ENCODE measurements at regions not wholly inside any gene's neighbourhood (a gene's known extent, or its start where the extent isn't known, plus 50 kb on each side); places are given as distances from the start of the nearest gene placed in this dataset.

DNA sequence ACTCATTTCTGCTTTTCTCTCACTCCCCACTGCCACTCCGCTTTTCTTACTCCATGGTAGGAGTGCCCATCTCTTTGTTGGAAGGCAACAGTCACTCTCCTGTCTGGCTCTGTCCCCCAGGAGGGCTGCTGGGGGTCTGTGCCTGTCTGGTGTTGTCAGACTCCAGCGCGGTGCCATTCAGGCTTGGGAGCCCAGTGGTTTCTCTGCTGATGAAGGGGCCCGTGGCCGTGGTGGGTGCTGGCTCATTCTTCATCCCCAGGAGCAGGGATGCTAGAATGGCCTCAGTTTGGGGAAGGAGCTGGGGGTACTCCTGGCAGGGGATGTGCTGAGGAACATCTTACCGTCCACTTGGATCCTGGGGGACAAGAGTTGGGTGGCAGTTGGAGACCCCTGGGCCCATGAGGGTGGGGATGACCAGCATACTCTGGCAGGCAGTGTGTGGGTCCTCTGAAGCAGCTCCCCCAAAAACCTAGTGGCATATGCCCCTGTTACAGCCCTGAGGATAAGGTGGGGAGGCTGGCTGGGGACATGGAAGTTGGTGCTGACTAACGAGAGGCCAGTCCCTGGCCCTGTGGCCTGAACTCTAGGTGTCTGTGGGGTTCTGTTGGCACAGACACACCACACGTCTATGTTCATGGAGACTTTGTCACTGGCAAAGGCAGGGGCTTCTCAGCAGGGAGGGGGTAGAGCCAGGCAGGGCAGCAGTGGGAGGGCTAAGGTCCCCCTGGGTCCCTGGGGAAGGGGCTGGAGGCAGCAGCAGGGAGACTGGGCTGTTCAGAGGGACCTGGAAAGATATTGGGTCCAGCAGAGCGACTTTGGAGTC, 102.8 kb upstream of the RET start:
- no peak for DNase-seq

GRCh38 chr10:42974693-42975002, 102.2 kb upstream of the RET start:
- DNase-seq: no peak

GRCh38 chr10:42975005-42975493, 101.8 kb upstream of the RET start:
- no peak for DNase-seq

DNA sequence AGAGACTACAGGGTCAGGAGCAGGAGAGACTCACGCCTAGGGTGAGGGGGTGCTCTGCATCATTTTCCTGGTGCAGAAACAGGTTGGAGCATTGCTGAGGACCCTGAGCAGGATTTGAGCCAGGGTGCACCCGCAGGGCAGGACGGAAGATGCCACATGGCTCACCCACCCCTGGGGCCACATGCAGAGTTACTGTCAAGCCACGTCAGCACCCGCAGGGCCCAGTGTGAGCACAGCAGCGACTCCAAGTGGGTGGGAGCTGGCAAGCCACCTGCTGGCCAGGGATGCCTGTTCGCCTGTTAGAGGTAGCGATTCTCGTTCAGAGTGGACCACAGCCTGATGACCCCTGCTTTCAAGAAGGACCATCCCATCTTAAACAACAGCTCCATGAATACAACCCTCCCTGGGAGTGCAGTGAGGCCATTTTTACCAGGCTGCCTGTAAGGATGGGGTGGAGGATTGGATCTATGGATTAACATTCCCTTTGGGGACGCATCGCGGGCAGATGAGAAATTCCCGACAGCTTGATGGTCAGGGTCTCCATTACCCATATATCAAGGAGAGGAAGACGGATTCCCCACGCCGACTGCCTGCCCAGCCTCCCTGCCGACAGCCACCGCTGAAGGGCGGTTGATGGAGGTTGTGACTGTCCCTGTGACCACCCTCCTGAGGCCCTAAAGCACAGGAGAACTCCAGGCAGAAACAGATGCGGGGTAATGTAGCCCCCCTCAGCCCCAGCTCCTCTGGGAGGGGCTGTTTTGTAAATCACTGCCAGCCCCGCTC, 101.1 kb upstream of the RET start:
- DNase-seq: no peak

DNA sequence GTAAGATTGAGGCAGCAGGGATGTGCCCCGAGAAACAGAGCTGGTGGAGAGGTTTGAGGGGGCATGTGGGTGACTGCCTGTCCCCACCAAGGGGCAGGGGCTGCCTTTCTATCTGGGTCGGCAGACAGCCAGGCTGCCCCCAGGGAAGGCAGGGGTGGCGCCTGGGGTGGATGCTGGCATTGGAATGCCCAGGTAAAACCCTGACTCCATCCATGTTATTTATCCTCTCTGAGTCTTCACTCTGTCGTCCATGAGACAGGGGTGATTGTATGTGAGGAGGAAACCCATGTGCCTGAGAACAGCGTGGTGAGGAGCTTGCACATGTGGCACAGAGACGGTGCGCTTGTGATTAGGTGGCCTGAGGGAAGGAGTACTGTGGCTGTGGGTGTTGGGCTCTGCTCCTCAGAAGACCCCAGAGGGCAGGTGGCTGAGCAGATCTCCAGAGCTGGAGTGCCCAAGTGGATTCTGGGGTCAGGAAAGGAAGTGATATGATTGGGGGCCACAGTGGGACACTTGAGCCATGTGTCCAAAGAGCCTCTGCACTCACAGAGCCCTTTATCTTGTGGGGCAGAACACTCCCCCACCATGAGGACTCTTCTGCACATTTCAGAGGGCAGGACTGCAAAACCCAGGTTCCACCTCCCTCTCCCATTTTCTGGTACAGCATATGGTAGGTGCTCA, 100.4 kb upstream of the RET start:
- no peak for DNase-seq

- DNase-seq: no peak
Measured at GRCh38 chr10:42977032-42977416, 99.8 kb upstream of the RET start.

GRCh38 chr10:42979181-42979580, 97.7 kb upstream of the RET start:
- no peak for DNase-seq

GRCh38 chr10:42979721-42980467, 97.0 kb upstream of the RET start:
- no peak for DNase-seq

- DNase-seq: no peak
Measured at GRCh38 chr10:42980553-42981357, 96.1 kb upstream of the RET start.

GRCh38 chr10:42981358-42982236, 95.3 kb upstream of the RET start:
- DNase-seq: no peak

DNA sequence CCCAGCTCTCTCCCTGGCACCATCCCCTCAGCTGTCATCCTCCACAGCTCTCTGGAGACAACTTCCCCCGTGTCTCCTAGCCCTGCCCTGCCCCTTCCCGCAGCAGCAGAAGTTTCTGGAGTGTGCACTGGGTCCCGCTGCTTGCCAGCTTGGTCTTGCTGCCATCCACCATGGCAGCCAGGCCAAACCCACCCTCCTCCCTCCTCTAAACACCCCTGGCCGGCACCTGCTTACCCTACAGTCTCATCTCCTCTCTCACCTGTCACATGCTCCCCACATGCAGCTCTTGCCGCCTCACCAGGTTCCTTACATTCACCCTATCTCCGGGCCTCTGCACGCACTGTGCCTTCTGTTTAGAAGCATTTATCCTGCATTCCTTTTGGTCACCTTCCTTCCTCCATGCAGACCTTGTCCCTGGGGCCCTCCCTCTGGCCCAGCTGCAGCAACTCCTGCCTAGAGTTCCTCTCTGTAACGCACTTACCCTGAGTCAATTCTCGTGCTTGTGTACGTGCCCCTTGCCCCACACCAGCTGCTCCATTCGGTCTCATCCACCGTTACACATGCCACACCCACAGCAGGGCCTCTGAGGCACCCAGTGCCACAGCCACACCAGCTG, 93.9 kb upstream of the RET start:
- no peak for DNase-seq

DNA sequence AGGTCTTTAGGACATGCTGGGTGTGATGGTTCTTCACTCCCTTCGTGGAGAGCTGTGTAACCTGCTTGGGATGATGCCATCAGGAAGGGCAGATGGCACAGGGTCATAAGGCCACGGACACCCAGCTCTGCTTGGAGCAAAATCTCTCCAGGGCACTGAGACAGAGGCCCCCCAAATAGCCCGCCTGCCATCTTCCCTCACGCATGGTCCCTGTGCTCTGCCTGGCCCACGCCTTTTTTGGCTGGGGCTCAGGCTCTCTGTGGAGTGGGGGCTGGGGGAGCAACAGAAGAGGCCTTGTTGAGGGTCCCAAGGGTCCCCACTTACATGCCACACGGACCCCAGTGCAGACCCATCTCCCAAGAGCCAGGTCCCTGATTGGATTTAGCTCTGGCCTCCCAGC, 93.3 kb upstream of the RET start:
- no peak for DNase-seq

GRCh38 chr10:42984035-42984610, 92.7 kb upstream of the RET start:
- no peak for DNase-seq

GRCh38 chr10:42984761-42985325, 92.0 kb upstream of the RET start:
- DNase-seq: no peak

DNA sequence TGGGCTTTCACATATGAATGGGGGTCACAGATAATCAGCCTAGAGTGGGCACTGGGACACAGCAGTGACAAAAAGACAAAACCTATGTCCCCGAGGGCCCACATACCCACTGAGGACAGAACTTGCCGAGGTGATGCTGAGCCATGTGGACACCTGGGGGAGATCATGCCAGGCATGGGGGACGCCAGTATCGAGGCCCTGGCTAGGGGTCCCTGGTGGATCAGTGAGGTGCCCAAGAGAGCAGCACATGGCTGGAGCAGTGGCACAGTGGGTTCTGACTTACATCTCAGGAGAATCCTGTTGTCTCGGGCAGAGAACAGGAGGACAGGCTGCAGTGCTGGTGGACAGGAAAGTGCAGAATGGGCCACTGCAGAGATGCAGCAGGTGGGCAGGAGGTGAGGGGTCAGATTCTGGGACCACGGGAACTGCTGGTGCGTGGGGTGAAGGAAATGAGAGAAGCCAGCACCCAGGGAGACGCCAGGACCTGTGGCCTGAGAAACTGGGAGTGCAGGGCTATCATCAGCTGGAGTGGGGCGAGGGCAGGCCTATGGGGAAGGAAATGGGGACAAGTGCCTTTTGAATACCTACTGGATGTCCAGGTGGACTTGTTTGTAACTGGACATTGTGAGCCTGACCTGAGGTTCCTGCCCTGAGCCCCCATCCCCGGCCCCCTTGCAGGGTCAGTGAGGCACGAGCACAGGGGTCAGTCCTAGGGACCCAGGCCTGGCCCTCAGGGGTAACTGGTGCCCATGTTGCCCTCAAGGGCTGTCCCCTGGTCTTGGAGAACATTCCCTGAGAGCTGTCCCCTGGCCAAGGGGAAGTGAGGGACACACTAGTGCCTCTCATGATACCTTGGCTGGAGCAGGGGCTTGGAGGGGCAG, 91.2 kb upstream of the RET start:
- DNase-seq: no peak

DNA sequence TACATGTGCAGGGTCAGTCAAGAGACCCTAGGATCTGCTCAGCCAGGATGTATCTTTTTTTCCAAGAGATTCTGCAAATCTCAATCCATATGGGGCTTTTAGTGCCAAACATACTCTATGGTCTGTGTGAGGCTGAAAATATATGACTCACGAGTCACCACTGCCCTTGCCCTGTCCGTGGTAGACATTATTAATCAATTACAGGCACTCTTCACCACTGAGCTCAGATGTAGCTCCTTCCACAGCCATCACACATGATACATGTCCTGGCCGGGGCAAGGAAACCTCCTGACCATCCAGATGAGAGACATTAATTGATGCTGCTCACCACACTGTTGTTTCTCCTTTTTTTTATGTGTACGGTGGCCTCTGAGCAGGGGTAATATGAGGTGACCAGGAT, 90.2 kb upstream of the RET start:
- DNase-seq: no peak

- DNase-seq: no peak
Measured at GRCh38 chr10:42987121-42987541, 89.7 kb upstream of the RET start.

DNA sequence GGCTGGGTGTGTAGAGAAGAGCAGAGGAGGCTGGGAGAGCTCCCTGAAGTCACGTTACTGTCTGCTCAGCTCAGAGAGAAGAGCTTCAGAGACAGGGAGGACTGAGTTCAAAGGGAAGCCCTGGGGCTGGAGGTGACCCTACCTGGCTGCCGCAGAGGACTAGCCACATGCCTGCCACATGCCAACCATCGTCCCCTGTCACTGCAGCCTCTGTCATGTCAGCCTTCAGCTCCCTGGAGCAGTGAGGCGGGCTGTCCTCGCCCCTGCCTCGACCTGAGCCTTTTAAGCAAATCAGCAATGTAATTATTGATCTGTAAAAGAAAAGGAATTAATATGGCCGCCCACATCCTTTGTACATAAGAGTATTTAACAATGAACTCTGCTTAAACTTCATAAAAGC, 89.3 kb upstream of the RET start:
- no peak for DNase-seq

DNA sequence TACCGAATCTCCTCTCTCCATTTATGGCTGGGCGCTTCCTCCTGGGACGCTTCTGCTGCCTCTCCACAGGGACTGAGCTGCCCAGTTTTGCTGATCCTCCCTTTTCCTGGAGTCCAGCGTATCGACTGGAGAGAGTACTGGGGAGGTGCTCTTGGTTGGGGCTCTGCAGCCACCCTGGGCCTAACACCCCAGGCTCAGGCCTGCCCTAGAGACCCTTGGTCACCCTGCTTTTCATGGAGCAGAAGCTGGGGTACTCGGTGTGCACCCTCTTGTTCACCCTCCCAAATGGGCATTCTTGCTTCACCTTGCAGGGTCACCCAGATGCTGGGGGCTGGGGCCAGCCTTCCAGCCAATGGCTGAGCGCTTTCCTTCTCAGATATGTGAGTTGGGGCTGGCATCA, 88.8 kb upstream of the RET start:
- DNase-seq: no peak
